ENCODE measurements at regions not wholly inside any gene's neighbourhood (a gene's known extent, or its start where the extent isn't known, plus 50 kb on each side); places are given as distances from the start of the nearest gene placed in this dataset.

- TF ChIP-seq ARNTL (CRISPR knock-in tag; IDR thresholded peaks at IDR 0.05; ENCODE audit: borderline replicate concordance, low read depth), result no peak
- no peak for TF ChIP-seq ZNF70 (CRISPR knock-in tag; IDR thresholded peaks at IDR 0.05)
- no peak for TF ChIP-seq CSDC2 (CRISPR knock-in tag; IDR thresholded peaks at IDR 0.05)
- no peak for TF ChIP-seq PATZ1 (CRISPR knock-in tag; IDR thresholded peaks at IDR 0.05; ENCODE audit: borderline replicate concordance)
- TF ChIP-seq ESRRG (CRISPR knock-in tag; IDR thresholded peaks at IDR 0.05), result no peak
- TF ChIP-seq ZC3H10 (CRISPR knock-in tag; IDR thresholded peaks at IDR 0.05), result no peak
- TF ChIP-seq ZFP30 (CRISPR knock-in tag; IDR thresholded peaks at IDR 0.05), result no peak
- TF ChIP-seq SNAI2 (CRISPR knock-in tag; IDR thresholded peaks at IDR 0.05), result no peak
- ATAC-seq, result no peak
These were observed 1274.0 kb upstream of the CELF2 start for GRCh38 chr10:9743639-9744038.

GRCh38 chr10:9745158-9745557, 1272.5 kb upstream of the CELF2 start:
- no peak for ATAC-seq
- TF ChIP-seq PATZ1 (CRISPR knock-in tag; IDR thresholded peaks at IDR 0.05; ENCODE audit: borderline replicate concordance) (no peak), TSHZ2 (CRISPR knock-in tag; IDR thresholded peaks at IDR 0.05) (no peak), SNAI2 (CRISPR knock-in tag; IDR thresholded peaks at IDR 0.05) (no peak), POU6F1 (CRISPR knock-in tag; IDR thresholded peaks at IDR 0.05; ENCODE audit: borderline replicate concordance, low read depth) (no peak), ZFP30 (CRISPR knock-in tag; IDR thresholded peaks at IDR 0.05) (no peak), PPARA (CRISPR knock-in tag; IDR thresholded peaks at IDR 0.05; ENCODE audit: borderline replicate concordance) (no peak), OSR1 (CRISPR knock-in tag; IDR thresholded peaks at IDR 0.05) (no peak), GLIS3 (CRISPR knock-in tag; IDR thresholded peaks at IDR 0.05) (no peak), ISL1 (CRISPR knock-in tag; IDR thresholded peaks at IDR 0.05) (no peak), ZNF8 (CRISPR knock-in tag; IDR thresholded peaks at IDR 0.05) (no peak), CREB5 (CRISPR knock-in tag; IDR thresholded peaks at IDR 0.05; ENCODE audit: low read depth) (no peak), BACH2 (CRISPR knock-in tag; IDR thresholded peaks at IDR 0.05; ENCODE audit: borderline replicate concordance) (no peak), ZFP3 (CRISPR knock-in tag; IDR thresholded peaks at IDR 0.05) (no peak), ZNF565 (CRISPR knock-in tag; conservative IDR thresholded peaks at IDR 0.05; ENCODE audit: low read depth) (no peak), ESRRG (CRISPR knock-in tag; IDR thresholded peaks at IDR 0.05) (no peak), TOX (CRISPR knock-in tag; IDR thresholded peaks at IDR 0.05; ENCODE audit: borderline replicate concordance) (no peak), ZNF70 (CRISPR knock-in tag; IDR thresholded peaks at IDR 0.05) (no peak)

GRCh38 chr10:9757176-9757575, 1260.5 kb upstream of the CELF2 start:
- no peak for TF ChIP-seq ZNF8 (CRISPR knock-in tag; IDR thresholded peaks at IDR 0.05)
- TF ChIP-seq POU6F1 (CRISPR knock-in tag; IDR thresholded peaks at IDR 0.05; ENCODE audit: borderline replicate concordance, low read depth), result no peak
- TF ChIP-seq ESRRG (CRISPR knock-in tag; IDR thresholded peaks at IDR 0.05), result no peak
- no peak for TF ChIP-seq PPARA (CRISPR knock-in tag; IDR thresholded peaks at IDR 0.05; ENCODE audit: borderline replicate concordance)
- no peak for TF ChIP-seq ZNF565 (CRISPR knock-in tag; conservative IDR thresholded peaks at IDR 0.05; ENCODE audit: low read depth)
- TF ChIP-seq RARB (CRISPR knock-in tag; IDR thresholded peaks at IDR 0.05), result no peak
- no peak for TF ChIP-seq CSDC2 (CRISPR knock-in tag; IDR thresholded peaks at IDR 0.05)
- no peak for TF ChIP-seq ZC3H10 (CRISPR knock-in tag; IDR thresholded peaks at IDR 0.05)
- no peak for TF ChIP-seq CREB5 (CRISPR knock-in tag; IDR thresholded peaks at IDR 0.05; ENCODE audit: low read depth)
- TF ChIP-seq ISL1 (CRISPR knock-in tag; IDR thresholded peaks at IDR 0.05), result no peak
- TF ChIP-seq ZNF70 (CRISPR knock-in tag; IDR thresholded peaks at IDR 0.05), result no peak
- no peak for TF ChIP-seq OSR1 (CRISPR knock-in tag; IDR thresholded peaks at IDR 0.05)
- no peak for TF ChIP-seq ZFP30 (CRISPR knock-in tag; IDR thresholded peaks at IDR 0.05)
- TF ChIP-seq ZFP3 (CRISPR knock-in tag; IDR thresholded peaks at IDR 0.05), result no peak
- no peak for TF ChIP-seq GLIS3 (CRISPR knock-in tag; IDR thresholded peaks at IDR 0.05)

More at GRCh38 chr10:9757176-9757575, 1260.5 kb upstream of the CELF2 start:
- no peak for ATAC-seq
